Amniotic epithelial cell (primary cell): ENCODE measurements at regions not wholly inside any gene's neighbourhood (a gene's known extent, or its start where the extent isn't known, plus 50 kb on each side); places are given as distances from the start of the nearest gene placed in this dataset.
"Not testable (repeated sequence)": the region's sequence is repeated elsewhere in the genome, so short reads cannot be mapped to it uniquely, and the experiment has no call there.

Experiments
- DNase-seq: peaks from one replicate; pipeline ENCODE4 v3.0.0-alpha.2; 2010; ENCODE audit warnings: low read depth

DNA sequence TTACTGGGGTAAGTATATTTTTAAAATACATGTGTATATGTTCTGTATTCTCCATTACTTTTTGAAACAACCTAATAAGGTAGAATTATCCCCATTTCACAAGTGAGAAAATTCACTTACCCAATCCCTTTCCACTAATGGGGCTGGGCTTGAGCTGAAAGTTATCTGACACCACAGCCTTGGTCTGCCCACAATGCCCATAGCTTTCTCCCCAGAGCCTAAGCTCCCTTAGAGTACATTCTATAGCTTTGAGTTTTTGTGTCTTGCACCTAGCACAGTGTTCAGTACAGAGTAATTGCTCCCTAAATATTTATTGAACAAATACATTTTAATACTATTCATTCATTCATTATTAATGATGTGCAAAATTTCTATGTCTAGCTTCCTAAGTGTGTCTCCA lies 152.7 kb upstream of the RUNX1 start:
- no peak for DNase-seq

GRCh38 chr21:35201288-35201687 lies 152.2 kb upstream of the RUNX1 start:
- no peak for DNase-seq

DNA sequence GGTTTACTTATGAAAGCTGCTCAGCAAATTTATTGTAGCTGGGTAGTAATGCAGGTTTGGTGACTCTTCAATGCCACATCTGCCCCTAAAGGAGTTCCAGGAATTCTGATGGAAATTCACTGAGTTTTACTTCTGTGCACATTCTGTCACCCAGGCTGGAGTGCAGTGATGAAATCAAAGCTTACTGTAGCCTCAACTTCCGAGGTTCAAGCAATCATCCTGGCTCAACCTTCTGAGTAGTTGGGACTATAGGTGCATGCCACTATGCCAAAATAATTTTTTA lies 150.6 kb upstream of the RUNX1 start:
- DNase-seq = no peak

GRCh38 chr21:35198982-35199732 lies 150.1 kb upstream of the RUNX1 start:
- no peak for DNase-seq

DNA sequence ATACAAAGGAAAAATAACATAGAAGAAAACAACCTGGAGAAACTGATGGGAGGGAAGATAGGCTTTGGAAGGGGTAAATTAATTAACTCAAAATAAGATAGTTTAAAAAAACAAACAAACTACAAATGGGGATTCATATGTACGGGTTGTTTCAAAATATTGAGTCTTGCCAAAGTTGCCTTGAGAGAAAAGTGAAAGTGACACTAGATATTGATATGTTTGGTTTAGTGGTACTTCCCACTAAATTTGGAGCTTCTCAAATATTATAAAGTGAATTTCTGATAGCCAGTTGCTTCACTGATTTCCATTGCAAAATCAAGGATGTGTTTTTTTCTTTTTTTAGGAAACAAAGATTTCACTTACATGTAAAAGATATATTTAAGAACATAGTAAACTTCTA lies 149.5 kb upstream of the RUNX1 start:
- DNase-seq = no peak

GRCh38 chr21:35197992-35198431 lies 148.9 kb upstream of the RUNX1 start:
- peak; percentile 83 for DNase-seq

- DNase-seq = no peak
Measured at GRCh38 chr21:35197191-35197590, 148.1 kb upstream of the RUNX1 start.

GRCh38 chr21:35196128-35196527 lies 147.0 kb upstream of the RUNX1 start:
- no peak for DNase-seq

DNA sequence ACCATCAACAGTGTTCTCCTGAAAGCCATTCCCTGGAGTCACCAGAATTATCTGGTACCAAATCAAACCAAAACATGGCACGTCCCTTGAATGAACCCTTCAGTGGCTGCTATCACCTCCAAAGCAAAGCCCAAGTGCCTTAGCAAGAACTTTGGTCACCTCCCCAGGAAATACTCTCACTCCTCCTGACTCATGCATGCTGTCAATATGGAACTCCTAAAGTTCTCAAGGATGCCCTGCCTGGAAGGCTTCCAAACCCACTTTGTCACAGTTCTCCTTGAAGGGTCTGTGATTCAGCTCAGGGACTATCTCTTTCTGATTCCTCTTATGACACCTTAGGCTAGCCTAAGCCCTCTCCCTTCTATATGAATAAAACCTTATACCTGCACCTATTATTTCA lies 146.1 kb upstream of the RUNX1 start:
- no peak for DNase-seq

DNA sequence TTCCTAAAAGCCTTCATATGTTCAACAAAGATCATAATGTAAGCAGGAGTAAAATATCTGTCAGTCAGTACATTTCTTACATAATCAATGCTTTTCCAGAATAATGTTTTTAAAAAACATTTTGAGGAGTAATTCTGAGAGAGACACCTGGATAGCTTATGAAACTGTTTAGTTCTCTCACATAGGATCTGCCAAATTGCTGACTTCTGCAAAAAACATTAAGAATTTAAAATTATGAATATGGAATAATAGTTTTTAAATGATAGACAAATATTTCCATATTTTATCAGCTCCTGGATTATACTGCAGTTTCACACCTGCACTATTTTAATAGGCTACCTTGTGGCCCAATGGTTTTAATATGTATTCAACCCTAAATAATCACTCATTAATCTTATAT lies 142.7 kb upstream of the RUNX1 start:
- DNase-seq = no peak

- no peak for DNase-seq
Measured at GRCh38 chr21:35191128-35191527, 142.0 kb upstream of the RUNX1 start.

DNA sequence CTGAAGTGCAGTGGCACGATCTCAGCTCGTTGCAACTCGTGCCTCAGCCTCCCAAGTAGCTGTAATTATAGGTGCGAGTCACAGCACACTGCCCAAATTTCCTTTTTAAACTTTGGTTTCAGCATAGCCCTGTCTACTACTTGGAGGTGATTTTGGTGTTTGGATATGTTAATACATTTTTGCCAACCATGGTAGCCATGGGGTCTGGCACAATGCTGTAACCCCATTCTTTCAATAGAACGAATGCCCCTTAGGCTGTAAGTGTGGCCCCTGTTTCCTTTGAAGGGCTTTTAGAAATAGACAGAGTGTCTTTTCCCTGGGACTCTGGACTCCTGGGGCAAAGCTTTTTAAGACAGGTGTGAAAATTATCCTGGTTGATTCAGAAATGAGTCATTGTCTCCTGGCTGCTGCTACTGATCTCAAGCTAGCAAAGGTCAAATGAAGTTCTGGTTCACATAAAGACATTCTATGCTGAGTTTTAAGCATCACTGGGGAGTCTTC lies 141.1 kb upstream of the RUNX1 start:
- DNase-seq = peak; percentile 34

DNA sequence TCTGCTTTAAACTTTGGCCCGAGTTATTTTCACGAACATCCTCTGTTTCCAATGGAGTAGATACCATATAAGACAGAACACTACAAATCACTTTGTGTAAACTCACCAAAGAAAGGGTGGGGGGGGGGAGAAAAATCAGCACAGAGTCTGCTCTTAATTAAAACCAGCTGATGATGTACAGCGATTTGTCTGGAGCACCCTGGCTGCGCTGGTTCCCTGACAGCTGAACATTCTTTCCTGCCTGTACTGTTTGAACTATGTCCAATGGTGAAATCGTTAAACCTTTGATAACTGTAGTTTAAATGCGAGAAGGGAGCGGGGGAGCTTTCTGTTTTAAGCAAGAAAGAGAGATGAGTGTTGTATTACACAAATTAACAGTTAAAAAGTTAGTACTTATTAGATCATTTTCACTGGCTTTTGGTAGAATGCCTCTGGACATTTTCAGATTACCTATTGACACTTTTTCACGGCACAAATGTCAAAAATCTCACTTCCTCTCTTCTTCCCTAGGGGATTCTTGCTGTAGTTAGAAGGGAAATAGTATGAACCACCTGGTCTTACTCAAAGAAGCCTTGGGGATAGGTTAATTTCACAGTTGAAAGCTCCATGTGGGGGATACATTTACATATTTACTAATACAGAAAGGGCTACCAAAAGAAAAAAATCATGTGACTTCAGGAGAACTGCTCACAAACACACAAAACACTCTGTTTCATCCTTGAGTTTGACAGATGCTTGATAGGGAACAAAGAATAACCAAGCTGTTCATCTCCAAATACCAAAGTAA lies 140.2 kb upstream of the RUNX1 start:
- peak; percentile 91 for DNase-seq

- not testable (repeated sequence) for DNase-seq
Measured at GRCh38 chr21:35183389-35183788, 134.3 kb upstream of the RUNX1 start.

DNA sequence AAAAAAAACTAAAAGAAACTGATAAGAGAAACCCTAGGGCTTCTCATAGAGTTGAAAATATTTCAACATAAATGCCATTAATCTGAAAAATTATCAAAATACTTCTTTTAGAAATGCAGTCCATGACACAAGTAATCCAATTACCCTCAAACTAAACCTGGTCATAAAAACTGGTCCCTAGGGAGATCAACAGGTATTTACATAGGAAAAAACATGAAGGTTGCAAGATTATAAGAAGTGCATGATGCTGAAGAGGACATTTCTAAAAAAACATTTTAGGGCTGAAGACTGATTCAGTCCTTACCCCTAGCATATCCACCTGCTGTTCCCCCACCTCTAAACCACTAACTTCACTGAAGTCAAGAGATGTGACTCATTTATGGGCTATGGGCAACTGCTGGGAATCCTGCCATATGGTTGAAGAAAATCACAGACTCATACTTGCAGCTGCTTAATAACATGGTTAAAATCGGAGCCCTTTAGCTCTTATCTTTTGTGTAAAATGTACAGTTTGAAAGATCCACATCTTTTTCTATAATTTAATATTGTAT lies 131.0 kb upstream of the RUNX1 start:
- peak; percentile 72 for DNase-seq

DNA sequence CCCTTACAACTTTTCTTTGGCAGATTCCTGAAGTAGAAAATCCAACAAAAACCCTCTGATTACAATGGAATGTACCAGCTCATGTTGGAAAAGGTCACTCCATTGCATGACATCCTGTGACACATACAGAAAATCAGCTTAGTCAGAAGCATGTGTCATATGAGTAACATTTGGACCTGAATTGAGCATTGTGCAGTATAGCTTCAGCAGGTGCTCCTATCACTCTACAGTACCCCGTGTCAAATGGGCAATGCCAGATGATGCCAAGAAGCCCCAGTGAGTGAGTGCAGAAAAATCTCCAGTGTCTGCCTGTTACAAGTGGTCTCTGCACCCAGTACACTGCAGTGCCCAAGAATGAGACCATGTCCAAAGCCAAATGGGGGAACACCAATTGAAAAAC lies 129.7 kb upstream of the RUNX1 start:
- no peak for DNase-seq

GRCh38 chr21:35178098-35178497 lies 129.0 kb upstream of the RUNX1 start:
- no peak for DNase-seq

- DNase-seq = no peak
Measured at GRCh38 chr21:35172231-35172630, 123.1 kb upstream of the RUNX1 start.

GRCh38 chr21:35171385-35171784 lies 122.3 kb upstream of the RUNX1 start:
- DNase-seq = no peak

GRCh38 chr21:35170818-35171217 lies 121.7 kb upstream of the RUNX1 start:
- no peak for DNase-seq

DNA sequence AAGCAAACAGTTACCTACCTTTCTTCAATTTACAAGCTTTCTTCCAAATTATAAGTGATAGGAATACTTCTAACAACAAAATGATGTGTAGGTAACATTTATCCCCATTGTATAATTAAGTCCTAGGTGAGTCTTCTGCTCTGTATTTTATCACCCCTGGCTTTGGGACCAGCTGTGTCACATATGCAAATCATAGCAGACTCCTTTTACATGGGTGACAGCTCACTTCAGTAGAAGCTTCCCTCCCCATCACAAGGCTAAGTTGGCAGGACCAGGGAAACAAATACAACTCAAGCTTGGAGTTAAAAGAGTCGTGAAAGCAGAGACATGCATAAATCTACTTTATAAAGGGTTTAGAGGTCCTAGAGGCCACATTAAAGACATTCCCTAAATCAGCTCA lies 121.1 kb upstream of the RUNX1 start:
- DNase-seq = no peak

DNA sequence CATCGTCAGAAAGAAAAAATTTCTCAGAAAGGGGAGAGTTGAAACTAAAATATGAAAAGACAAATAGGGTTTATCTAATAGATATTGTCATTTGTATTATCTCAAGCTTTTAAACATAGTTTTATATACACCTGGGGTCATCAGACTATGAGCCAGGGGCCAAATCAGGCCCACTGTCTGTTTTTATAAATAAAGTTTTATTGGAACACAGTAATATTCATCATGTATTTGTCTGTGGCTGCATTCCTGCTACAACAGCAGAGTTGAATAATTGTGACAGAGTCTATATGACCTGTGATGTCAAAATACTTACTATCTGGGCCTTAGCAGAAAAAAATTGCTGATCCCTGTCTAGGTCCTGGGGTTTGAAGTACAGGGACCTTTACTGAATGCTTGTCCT lies 120.5 kb upstream of the RUNX1 start:
- DNase-seq = no peak

- DNase-seq = peak; percentile 82
Measured at GRCh38 chr21:35168735-35169134, 119.6 kb upstream of the RUNX1 start.
